ENCODE measurements at regions not wholly inside any gene's neighbourhood (a gene's known extent, or its start where the extent isn't known, plus 50 kb on each side); places are given as distances from the start of the nearest gene placed in this dataset.
"Not testable (repeated sequence)": the region's sequence is repeated elsewhere in the genome, so short reads cannot be mapped to it uniquely, and the experiment has no call there.

DNA sequence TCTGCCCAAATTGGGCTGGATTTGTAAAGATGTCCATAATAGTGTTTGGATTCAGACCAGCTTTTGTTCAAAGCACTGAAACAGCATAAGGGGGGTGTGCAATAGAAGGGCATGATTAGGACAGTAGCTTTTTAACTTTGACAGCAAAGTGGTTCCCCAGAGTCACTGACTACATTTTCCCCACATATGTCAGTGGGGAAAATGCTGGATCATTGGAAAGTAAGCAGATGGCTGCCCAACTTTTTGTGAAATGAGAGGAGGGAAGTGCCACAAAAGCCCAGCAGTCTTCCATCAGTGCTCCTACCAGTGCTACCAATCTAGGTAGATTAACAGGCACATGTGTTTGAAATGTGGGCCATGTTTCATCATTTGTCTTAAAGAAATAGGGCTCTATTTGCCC, 162.8 kb downstream of the FZD1 start:
- TF ChIP-seq, protein P1, sequence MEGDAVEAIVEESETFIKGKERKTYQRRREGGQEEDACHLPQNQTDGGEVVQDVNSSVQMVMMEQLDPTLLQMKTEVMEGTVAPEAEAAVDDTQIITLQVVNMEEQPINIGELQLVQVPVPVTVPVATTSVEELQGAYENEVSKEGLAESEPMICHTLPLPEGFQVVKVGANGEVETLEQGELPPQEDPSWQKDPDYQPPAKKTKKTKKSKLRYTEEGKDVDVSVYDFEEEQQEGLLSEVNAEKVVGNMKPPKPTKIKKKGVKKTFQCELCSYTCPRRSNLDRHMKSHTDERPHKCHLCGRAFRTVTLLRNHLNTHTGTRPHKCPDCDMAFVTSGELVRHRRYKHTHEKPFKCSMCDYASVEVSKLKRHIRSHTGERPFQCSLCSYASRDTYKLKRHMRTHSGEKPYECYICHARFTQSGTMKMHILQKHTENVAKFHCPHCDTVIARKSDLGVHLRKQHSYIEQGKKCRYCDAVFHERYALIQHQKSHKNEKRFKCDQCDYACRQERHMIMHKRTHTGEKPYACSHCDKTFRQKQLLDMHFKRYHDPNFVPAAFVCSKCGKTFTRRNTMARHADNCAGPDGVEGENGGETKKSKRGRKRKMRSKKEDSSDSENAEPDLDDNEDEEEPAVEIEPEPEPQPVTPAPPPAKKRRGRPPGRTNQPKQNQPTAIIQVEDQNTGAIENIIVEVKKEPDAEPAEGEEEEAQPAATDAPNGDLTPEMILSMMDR (IDR thresholded peaks at IDR 0.05; ENCODE audit: insufficient read depth, low read depth, low read length) = no peak
- DNase-seq (ENCODE audit: low read depth) = no peak
- H3K4me3 ChIP-seq (ENCODE audit: low read depth, low read length) = no peak overlapping the region

DNA sequence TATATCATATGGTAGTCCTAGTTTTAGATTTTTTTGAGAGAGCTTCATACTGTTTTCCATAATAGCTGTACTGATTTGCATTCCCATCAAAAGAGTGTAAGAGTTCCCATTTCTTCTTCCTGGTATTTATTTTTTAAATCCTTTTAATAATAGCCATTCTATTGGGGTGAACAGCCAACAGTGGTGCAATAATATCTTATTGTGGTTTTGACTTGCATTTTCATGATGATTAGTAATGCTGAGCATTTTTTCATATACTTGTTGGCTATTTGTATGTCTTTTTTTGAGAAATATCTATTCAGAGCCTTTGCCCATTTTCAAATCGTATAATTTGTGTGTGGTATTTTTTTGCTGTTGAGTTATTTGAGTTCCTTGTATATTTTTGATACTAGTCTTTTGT, 167.4 kb downstream of the FZD1 start:
- TF ChIP-seq, protein P1 (IDR thresholded peaks at IDR 0.05; ENCODE audit: insufficient read depth, low read depth, low read length) = no peak
- no peak for DNase-seq (ENCODE audit: low read depth)
- no peak overlapping the region for H3K4me3 ChIP-seq (ENCODE audit: low read depth, low read length)

DNA sequence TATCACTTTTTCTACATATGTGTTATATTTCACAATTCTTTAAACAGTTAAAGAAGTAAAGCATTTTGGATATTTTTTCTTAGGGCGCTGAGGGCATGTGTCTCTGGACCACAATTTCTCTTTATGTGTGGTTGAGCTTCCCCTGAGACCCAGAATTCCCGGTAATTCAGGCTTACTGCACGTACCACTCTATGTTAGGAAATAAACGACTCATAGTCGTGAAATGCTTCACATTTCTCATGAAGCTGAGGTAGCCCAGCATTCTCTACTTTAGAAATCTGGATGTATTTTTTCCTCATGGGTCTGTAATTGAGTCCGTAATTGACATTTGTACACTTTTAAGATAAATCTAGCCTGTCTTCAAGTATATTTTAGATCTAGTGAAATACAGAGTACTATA, 170.6 kb downstream of the FZD1 start:
- TF ChIP-seq, protein P1 (IDR thresholded peaks at IDR 0.05; ENCODE audit: insufficient read depth, low read depth, low read length) = no peak
- H3K4me3 ChIP-seq (ENCODE audit: low read depth, low read length) = no peak overlapping the region
- DNase-seq (ENCODE audit: low read depth) = no peak

DNA sequence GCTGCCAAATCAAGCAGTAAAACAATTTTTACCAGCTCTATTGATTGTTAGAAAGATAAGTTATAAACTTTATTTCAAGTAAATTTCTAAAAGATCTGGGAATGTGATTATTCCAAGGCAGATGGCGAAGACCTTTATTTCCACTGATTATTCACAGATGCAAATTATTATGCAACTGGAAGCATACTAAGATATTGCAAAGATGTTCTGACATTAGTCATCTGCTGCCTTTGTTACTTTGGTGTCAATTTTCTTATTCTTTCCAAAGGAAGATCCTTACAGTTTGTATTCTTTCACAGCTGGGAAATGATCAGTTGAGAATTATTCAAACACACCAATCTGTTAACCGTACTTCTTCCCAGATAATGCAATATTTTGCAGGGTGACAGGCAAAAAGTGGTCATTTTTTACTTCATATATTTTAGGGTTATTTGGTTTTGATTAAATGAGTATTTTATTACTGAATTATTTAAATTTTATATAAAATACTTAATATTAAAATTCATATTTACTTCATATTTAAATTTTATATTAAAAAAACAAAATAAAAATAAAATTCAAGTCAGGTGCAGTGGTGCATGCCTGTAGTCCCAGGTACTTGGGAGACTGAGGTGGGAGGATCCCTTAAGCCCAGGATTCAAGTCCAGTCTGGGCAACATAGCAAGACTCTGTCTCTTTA, 171.3 kb downstream of the FZD1 start:
- DNase-seq (ENCODE audit: low read depth) = no peak
- H3K4me3 ChIP-seq (ENCODE audit: low read depth, low read length) = no peak overlapping the region
- TF ChIP-seq, protein P1 (IDR thresholded peaks at IDR 0.05; ENCODE audit: insufficient read depth, low read depth, low read length) = no peak

DNA sequence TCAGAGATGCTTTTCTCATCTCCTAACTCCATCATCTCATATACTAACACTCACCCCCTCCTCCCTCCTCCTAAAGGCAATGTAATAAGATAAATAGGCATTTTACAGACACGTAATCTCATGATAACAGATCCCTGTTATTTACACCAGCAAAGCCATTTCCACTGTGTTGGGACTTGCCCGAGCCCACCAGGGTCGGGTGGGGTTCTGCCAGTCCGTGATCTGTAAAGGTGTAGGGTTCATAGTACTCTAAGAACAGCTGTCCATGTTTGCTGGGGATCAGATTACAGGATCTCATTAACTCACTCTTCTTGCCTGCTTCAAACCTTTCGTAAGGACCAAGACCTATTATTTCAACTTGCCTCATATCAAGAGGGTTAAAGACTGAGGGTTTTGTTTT, 172.4 kb downstream of the FZD1 start:
- DNase-seq (ENCODE audit: low read depth) = no peak
- no peak overlapping the region for H3K4me3 ChIP-seq (ENCODE audit: low read depth, low read length)
- TF ChIP-seq, protein P1 (IDR thresholded peaks at IDR 0.05; ENCODE audit: insufficient read depth, low read depth, low read length) = no peak

DNA sequence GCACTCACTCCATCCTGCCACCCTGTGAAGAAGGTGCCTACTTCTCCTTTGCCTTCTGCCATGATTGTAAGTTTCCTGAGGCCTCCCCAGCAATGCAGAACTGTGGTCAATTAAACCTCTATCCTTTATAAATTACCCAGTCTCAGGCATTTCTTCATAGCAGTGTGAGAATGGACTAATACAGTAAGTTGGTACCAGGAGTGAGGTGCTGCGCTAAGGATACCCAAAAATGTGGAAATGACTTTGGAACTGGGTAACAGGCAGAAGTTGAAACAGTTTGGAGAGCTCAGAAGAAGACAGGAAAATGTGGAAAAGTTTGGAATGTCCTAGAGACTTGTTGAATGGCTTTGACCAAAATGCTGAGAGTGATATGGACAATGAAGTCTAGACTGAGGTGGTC, 176.0 kb downstream of the FZD1 start:
- DNase-seq (ENCODE audit: low read depth); H3K4me3 ChIP-seq (ENCODE audit: low read depth, low read length): not testable (repeated sequence)

DNA sequence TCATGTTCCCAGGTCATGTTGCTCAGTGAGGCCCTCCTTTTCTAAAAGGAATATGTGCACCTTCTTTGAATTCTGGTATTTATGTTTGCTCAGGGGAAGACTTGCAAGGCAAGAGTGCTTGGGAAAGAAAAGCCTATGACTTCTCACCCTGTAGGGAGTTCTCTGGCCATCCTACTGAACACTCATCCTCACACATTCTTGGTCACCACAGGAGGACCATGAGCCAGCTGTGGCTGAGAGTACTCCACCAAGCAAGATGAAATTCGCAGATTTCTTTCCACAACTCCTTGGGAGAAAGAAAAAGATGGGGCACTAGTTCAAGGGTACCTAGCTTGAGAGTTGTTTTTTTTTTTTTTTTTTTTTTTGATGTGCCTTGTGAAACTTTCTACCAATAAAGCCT, 179.6 kb downstream of the FZD1 start:
- no peak for DNase-seq (ENCODE audit: low read depth)
- H3K4me3 ChIP-seq (ENCODE audit: low read depth, low read length) = no peak overlapping the region
- TF ChIP-seq, protein P1 (IDR thresholded peaks at IDR 0.05; ENCODE audit: insufficient read depth, low read depth, low read length) = no peak
